Osteoblast (primary cell): ENCODE measurements at regions not wholly inside any gene's neighbourhood (a gene's known extent, or its start where the extent isn't known, plus 50 kb on each side); places are given as distances from the start of the nearest gene placed in this dataset.

ENCODE experiments used
- DNase-seq: peaks from one replicate; pipeline ENCODE4 v3.0.0; 2011; ENCODE audit warnings: low spot score, mixed read lengths; ENCODE audit not compliant: insufficient read length; ENCODE audit errors: missing footprints
- H2AFZ ChIP-seq: 2 replicates; pipeline ENCODE4 v1.6.0; 2011; ENCODE audit warnings: mild to moderate bottlenecking, low read length
- H3K27ac ChIP-seq: 2 replicates; pipeline ENCODE4 v1.5.1; 2011; ENCODE audit warnings: mild to moderate bottlenecking, low read depth, low read length, moderate library complexity
- H3K27me3 ChIP-seq: 2 replicates; pipeline ENCODE4 v1.6.0; 2012; ENCODE audit warnings: mild to moderate bottlenecking, control low read depth, inconsistent platforms, low read length, moderate library complexity; ENCODE audit not compliant: insufficient read depth
- H3K36me3 ChIP-seq: 2 replicates; pipeline ENCODE4 v1.5.1; 2011; ENCODE audit warnings: mild to moderate bottlenecking, low read length, control low read depth, moderate library complexity; ENCODE audit not compliant: insufficient read depth
- H3K4me1 ChIP-seq: 2 replicates; pipeline ENCODE4 v1.5.1; 2011; ENCODE audit warnings: mild to moderate bottlenecking, low read length, control low read depth, moderate library complexity; ENCODE audit not compliant: insufficient read depth
- H3K4me2 ChIP-seq: 2 replicates; pipeline ENCODE4 v1.6.0; 2011; ENCODE audit warnings: mild to moderate bottlenecking, low read length; ENCODE audit not compliant: insufficient read depth
- H3K4me3 ChIP-seq: fragments of 200-600 bp; sonication (generic); 3 replicates; pipeline ENCODE4 v1.5.1; 2012; ENCODE audit warnings: mild to moderate bottlenecking, low read length, inconsistent platforms; ENCODE audit not compliant: insufficient read depth
- H3K79me2 ChIP-seq: 2 replicates; pipeline ENCODE4 v1.6.0; 2012; ENCODE audit warnings: mild to moderate bottlenecking, low read length, control low read depth, inconsistent platforms; ENCODE audit not compliant: insufficient read depth
- H3K9me3 ChIP-seq: 2 replicates; pipeline ENCODE4 v1.5.1; 2011; ENCODE audit warnings: low read depth, low read length, control low read depth
- H4K20me1 ChIP-seq: 2 replicates; pipeline ENCODE4 v1.6.0; 2012; ENCODE audit warnings: mild to moderate bottlenecking, low read length, control low read depth; ENCODE audit not compliant: insufficient read depth
- CTCF ChIP-seq: IDR thresholded peaks from 2 replicates; pipeline ENCODE4 v1.5.1; 2011; ENCODE audit warnings: mild to moderate bottlenecking, low read depth, low read length, moderate library complexity; ENCODE audit errors: extremely low read depth

DNA sequence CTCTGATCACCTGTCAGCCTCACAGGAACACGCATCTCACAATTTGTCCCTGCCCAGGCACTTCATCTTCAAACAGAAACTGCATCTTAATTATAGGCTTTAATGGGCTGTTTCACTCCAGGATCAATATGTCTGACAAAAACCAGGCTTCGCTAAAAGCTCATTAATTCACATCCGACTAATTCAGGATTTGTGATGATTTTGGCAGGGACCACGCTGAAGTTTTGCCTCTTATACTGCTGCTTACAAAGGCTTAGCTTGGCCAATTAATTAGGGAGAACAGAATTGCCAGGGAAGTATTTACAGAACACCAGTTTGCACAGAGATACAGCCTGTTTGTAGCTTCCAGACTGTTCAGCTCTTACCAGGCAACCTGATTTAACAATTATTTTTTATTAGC is 541.0 kb upstream of the SPTLC3 start:
- H4K20me1 ChIP-seq = no peaks in the 10 kb centered on the region
- H3K4me2 ChIP-seq = no peak overlapping the region
- DNase-seq = no peak

DNA sequence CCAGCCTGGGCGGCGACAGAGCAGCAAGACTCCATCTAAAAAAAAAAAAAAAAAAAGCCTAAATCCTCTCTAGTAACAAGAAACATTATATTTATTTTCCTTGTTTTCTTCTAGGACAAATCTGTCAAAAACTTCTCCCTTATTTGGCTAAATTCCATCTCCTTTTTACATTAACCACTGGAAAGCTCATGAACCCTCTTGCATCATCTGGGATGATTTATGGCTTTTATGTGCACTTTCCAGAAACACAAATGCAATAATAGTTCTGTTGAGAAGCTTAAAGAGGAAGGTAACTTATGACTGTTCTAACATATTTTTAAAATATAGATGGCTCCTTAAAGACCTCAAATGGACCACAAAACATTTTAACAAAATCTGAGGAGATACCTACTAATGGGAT is 526.1 kb upstream of the SPTLC3 start:
- no peak overlapping the region for H3K4me3 ChIP-seq
- no peak overlapping the region for H2AFZ ChIP-seq
- no peaks in the 10 kb centered on the region for H3K9me3 ChIP-seq
- H3K36me3 ChIP-seq = no peaks in the 10 kb centered on the region
- no peak overlapping the region for H3K27ac ChIP-seq
- no peaks in the 10 kb centered on the region for H4K20me1 ChIP-seq
- no peak for DNase-seq
- TF ChIP-seq CTCF = no peak
- no peaks in the 10 kb centered on the region for H3K27me3 ChIP-seq
- H3K79me2 ChIP-seq = no peaks in the 10 kb centered on the region
- no peaks in the 10 kb centered on the region for H3K4me1 ChIP-seq
- H3K4me2 ChIP-seq = no peak overlapping the region

More for the DNA sequence above, 541.0 kb upstream of the SPTLC3 start:
- no peaks in the 10 kb centered on the region for H3K79me2 ChIP-seq
- H3K36me3 ChIP-seq = no peaks in the 10 kb centered on the region
- H2AFZ ChIP-seq = no peak overlapping the region
- H3K27ac ChIP-seq = no peak overlapping the region
- no peaks in the 10 kb centered on the region for H3K27me3 ChIP-seq
- H3K4me1 ChIP-seq = no peaks in the 10 kb centered on the region
- H3K4me3 ChIP-seq = no peak overlapping the region
- no peak for TF ChIP-seq CTCF
- H3K9me3 ChIP-seq = peaks cover 5% of the 10 kb centered on the region

DNA sequence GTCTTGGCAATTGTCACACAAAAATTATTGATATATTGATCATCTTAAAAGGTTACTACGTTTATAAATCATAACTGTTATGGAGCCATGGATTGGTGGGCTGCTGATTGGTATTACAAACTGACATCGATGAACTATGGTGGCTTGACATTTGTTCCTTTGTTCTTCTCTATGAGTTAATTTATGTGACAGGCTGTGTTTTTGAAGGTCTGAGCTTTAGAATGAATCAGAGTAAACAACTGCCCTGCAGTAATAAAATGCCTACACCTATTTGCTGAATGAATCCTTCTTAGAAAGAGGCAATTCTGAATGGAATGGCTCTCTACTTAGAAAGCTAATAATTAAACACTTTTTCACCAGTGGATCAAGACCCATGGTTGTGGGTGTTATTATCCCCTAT is 506.3 kb upstream of the SPTLC3 start:
- Histone ChIP-seq H3K4me2 (no peak overlapping the region), H4K20me1 (no peaks in the 10 kb centered on the region), H3K4me3 (no peak overlapping the region), H3K4me1 (no peaks in the 10 kb centered on the region), H3K9me3 (no peaks in the 10 kb centered on the region), H2AFZ (no peak overlapping the region), H3K27me3 (no peaks in the 10 kb centered on the region), H3K36me3 (no peaks in the 10 kb centered on the region), H3K79me2 (no peaks in the 10 kb centered on the region), H3K27ac (no peak overlapping the region)
- no peak for TF ChIP-seq CTCF
- DNase-seq = no peak

DNA sequence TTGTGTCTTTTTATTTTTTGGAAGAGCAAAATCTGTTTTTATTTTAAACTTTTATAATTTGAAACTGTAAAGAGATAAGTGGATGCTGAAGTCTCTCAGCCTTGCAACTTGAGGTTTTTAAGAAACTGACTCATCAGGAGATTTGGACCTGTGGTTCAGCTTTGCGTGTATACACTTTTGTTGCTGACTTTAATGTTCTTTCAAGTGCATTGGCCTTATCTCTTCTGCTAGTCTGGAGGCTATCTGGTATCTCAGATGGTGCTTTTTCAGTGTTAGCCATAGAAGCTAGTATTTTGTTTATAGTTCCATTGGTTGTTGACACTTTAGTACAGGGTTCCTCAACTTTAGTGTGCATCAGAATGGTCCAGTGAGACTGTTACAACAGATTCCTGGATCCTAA is 504.0 kb upstream of the SPTLC3 start:
- Histone ChIP-seq H3K4me1 (no peaks in the 10 kb centered on the region), H3K27ac (no peak overlapping the region), H2AFZ (no peak overlapping the region), H3K4me3 (no peak overlapping the region), H3K79me2 (no peaks in the 10 kb centered on the region), H3K27me3 (no peaks in the 10 kb centered on the region), H3K4me2 (no peak overlapping the region), H3K36me3 (no peaks in the 10 kb centered on the region), H3K9me3 (no peaks in the 10 kb centered on the region), H4K20me1 (no peaks in the 10 kb centered on the region)
- TF ChIP-seq CTCF = no peak
- DNase-seq = no peak
